GM21367 (cell line): ENCODE measurements at regions not wholly inside any gene's neighbourhood (a gene's known extent, or its start where the extent isn't known, plus 50 kb on each side); places are given as distances from the start of the nearest gene placed in this dataset.

Experiments used
- ATAC-seq: cut with Tn5 transposase; IDR thresholded peaks from one replicate; pipeline ENCODE4 v1.9.1; 2021; ENCODE audit not compliant: unreplicated experiment

- ATAC-seq = no peak
Observed at GRCh38 chr2:35023545-35023944, 1332.0 kb upstream of the CRIM1 start.

- no peak for ATAC-seq
Observed at GRCh38 chr2:35000453-35000852, 1355.1 kb upstream of the CRIM1 start.

- ATAC-seq = no peak
Observed at GRCh38 chr2:34998741-34999140, 1356.8 kb upstream of the CRIM1 start.

- ATAC-seq = no peak
Observed at GRCh38 chr2:34997779-34998178, 1357.8 kb upstream of the CRIM1 start.

GRCh38 chr2:34995196-34995595 lies 1360.4 kb upstream of the CRIM1 start:
- no peak for ATAC-seq

- ATAC-seq = no peak
Observed at GRCh38 chr2:34991508-34992274, 1363.9 kb upstream of the CRIM1 start.

GRCh38 chr2:34985474-34985873 lies 1370.1 kb upstream of the CRIM1 start:
- ATAC-seq = no peak

- ATAC-seq = no peak
Observed at GRCh38 chr2:34980689-34981088, 1374.9 kb upstream of the CRIM1 start.

GRCh38 chr2:34979148-34979547 lies 1376.4 kb upstream of the CRIM1 start:
- ATAC-seq = no peak

GRCh38 chr2:34961822-34962221 lies 1362.7 kb upstream of the FAM98A start:
- no peak for ATAC-seq

GRCh38 chr2:34954758-34955157 lies 1355.7 kb upstream of the FAM98A start:
- ATAC-seq = no peak

- no peak for ATAC-seq
Observed at GRCh38 chr2:34950797-34951196, 1351.7 kb upstream of the FAM98A start.

- ATAC-seq = no peak
Observed at GRCh38 chr2:34949316-34949715, 1350.2 kb upstream of the FAM98A start.

- ATAC-seq = no peak
Observed at GRCh38 chr2:34936089-34936488, 1337.0 kb upstream of the FAM98A start.

- ATAC-seq = peak; percentile 97
Observed at GRCh38 chr2:34912084-34912483, 1313.0 kb upstream of the FAM98A start.

- no peak for ATAC-seq
Observed at GRCh38 chr2:34909992-34910705, 1311.0 kb upstream of the FAM98A start.

GRCh38 chr2:34907812-34908211 lies 1308.7 kb upstream of the FAM98A start:
- ATAC-seq = no peak

- ATAC-seq = no peak
Observed at GRCh38 chr2:34901739-34902138, 1302.6 kb upstream of the FAM98A start.

GRCh38 chr2:34899079-34899478 lies 1300.0 kb upstream of the FAM98A start:
- no peak for ATAC-seq

GRCh38 chr2:34892766-34893165 lies 1293.7 kb upstream of the FAM98A start:
- ATAC-seq = no peak

- ATAC-seq = no peak
Observed at GRCh38 chr2:34892256-34892655, 1293.2 kb upstream of the FAM98A start.

GRCh38 chr2:34875091-34875745 lies 1276.1 kb upstream of the FAM98A start:
- no peak for ATAC-seq
